ENCODE measurements at regions not wholly inside any gene's neighbourhood (a gene's known extent, or its start where the extent isn't known, plus 50 kb on each side); places are given as distances from the start of the nearest gene placed in this dataset.
"Not testable (repeated sequence)": the region's sequence is repeated elsewhere in the genome, so short reads cannot be mapped to it uniquely, and the experiment has no call there.

GRCh38 chr2:52070665-52071064, 1038.7 kb upstream of the NRXN1 start:
- H3K27me3 Mint-ChIP-seq, result no peaks in the 10 kb centered on the region
- H3K9me3 Mint-ChIP-seq, result peaks cover 8% of the 10 kb centered on the region
- no peak overlapping the region for H3K27ac Mint-ChIP-seq
- H3K4me3 Mint-ChIP-seq, result no peak overlapping the region
- DNase-seq, result no peak
- H3K4me1 Mint-ChIP-seq (ENCODE audit: low read depth), result no peaks in the 10 kb centered on the region
- no peaks in the 10 kb centered on the region for H3K36me3 Mint-ChIP-seq (ENCODE audit: low read depth)

GRCh38 chr2:52064234-52064633, 1032.3 kb upstream of the NRXN1 start:
- H3K4me1 Mint-ChIP-seq (ENCODE audit: low read depth), result no peaks in the 10 kb centered on the region
- H3K27ac Mint-ChIP-seq, result no peak overlapping the region
- H3K4me3 Mint-ChIP-seq, result no peak overlapping the region
- H3K27me3 Mint-ChIP-seq, result no peaks in the 10 kb centered on the region
- H3K9me3 Mint-ChIP-seq, result peaks cover 16% of the 10 kb centered on the region
- no peak for DNase-seq
- no peaks in the 10 kb centered on the region for H3K36me3 Mint-ChIP-seq (ENCODE audit: low read depth)

- Mint-ChIP-seq H3K27me3 (no peaks in the 10 kb centered on the region), H3K27ac (no peak overlapping the region), H3K4me1 (ENCODE audit: low read depth) (no peaks in the 10 kb centered on the region), H3K36me3 (ENCODE audit: low read depth) (no peaks in the 10 kb centered on the region), H3K4me3 (no peak overlapping the region), H3K9me3 (peaks cover 24% of the 10 kb centered on the region)
- DNase-seq, result no peak
These were observed 1022.9 kb upstream of the NRXN1 start for GRCh38 chr2:52054824-52055223.

- no peaks in the 10 kb centered on the region for H3K36me3 Mint-ChIP-seq (ENCODE audit: low read depth)
- no peak overlapping the region for H3K27ac Mint-ChIP-seq
- no peaks in the 10 kb centered on the region for H3K27me3 Mint-ChIP-seq
- H3K4me1 Mint-ChIP-seq (ENCODE audit: low read depth), result no peaks in the 10 kb centered on the region
- peaks cover 8% of the 10 kb centered on the region for H3K9me3 Mint-ChIP-seq
- DNase-seq, result no peak
- no peak overlapping the region for H3K4me3 Mint-ChIP-seq
These were observed 1004.9 kb upstream of the NRXN1 start for GRCh38 chr2:52036853-52037252.

GRCh38 chr2:52036024-52036423, 1004.1 kb upstream of the NRXN1 start:
- H3K4me1 Mint-ChIP-seq (ENCODE audit: low read depth), result no peaks in the 10 kb centered on the region
- peaks cover 11% of the 10 kb centered on the region for H3K9me3 Mint-ChIP-seq
- no peaks in the 10 kb centered on the region for H3K36me3 Mint-ChIP-seq (ENCODE audit: low read depth)
- H3K27ac Mint-ChIP-seq, result no peak overlapping the region
- DNase-seq, result no peak
- no peak overlapping the region for H3K4me3 Mint-ChIP-seq
- no peaks in the 10 kb centered on the region for H3K27me3 Mint-ChIP-seq

- Mint-ChIP-seq H3K27ac (no peak overlapping the region), H3K9me3 (peaks cover 16% of the 10 kb centered on the region), H3K36me3 (ENCODE audit: low read depth) (no peaks in the 10 kb centered on the region), H3K4me1 (ENCODE audit: low read depth) (no peaks in the 10 kb centered on the region), H3K27me3 (no peaks in the 10 kb centered on the region), H3K4me3 (no peak overlapping the region)
- DNase-seq, result no peak
These were observed 1003.5 kb upstream of the NRXN1 start for GRCh38 chr2:52035391-52035790.

GRCh38 chr2:52034706-52035105, 1002.8 kb upstream of the NRXN1 start:
- H3K27ac Mint-ChIP-seq, result no peak overlapping the region
- H3K4me1 Mint-ChIP-seq (ENCODE audit: low read depth), result no peaks in the 10 kb centered on the region
- peaks cover 18% of the 10 kb centered on the region for H3K9me3 Mint-ChIP-seq
- DNase-seq, result no peak
- H3K36me3 Mint-ChIP-seq (ENCODE audit: low read depth), result no peaks in the 10 kb centered on the region
- H3K4me3 Mint-ChIP-seq, result no peak overlapping the region
- no peaks in the 10 kb centered on the region for H3K27me3 Mint-ChIP-seq

- H3K9me3 Mint-ChIP-seq, result peaks cover 18% of the 10 kb centered on the region
- H3K4me3 Mint-ChIP-seq, result no peak overlapping the region
- no peaks in the 10 kb centered on the region for H3K4me1 Mint-ChIP-seq (ENCODE audit: low read depth)
- no peak for DNase-seq
- H3K27me3 Mint-ChIP-seq, result no peaks in the 10 kb centered on the region
- H3K36me3 Mint-ChIP-seq (ENCODE audit: low read depth), result no peaks in the 10 kb centered on the region
- no peak overlapping the region for H3K27ac Mint-ChIP-seq
These were observed 990.1 kb upstream of the NRXN1 start for GRCh38 chr2:52022006-52022405.

GRCh38 chr2:52017646-52018235, 985.8 kb upstream of the NRXN1 start:
- peaks cover 25% of the 10 kb centered on the region for H3K9me3 Mint-ChIP-seq
- H3K4me3 Mint-ChIP-seq, result no peak overlapping the region
- H3K36me3 Mint-ChIP-seq (ENCODE audit: low read depth), result no peaks in the 10 kb centered on the region
- no peaks in the 10 kb centered on the region for H3K27me3 Mint-ChIP-seq
- DNase-seq, result no peak
- H3K27ac Mint-ChIP-seq, result no peak overlapping the region
- no peaks in the 10 kb centered on the region for H3K4me1 Mint-ChIP-seq (ENCODE audit: low read depth)

- H3K27me3 Mint-ChIP-seq; H3K4me1 Mint-ChIP-seq (ENCODE audit: low read depth); H3K27ac Mint-ChIP-seq; DNase-seq; H3K36me3 Mint-ChIP-seq (ENCODE audit: low read depth); H3K4me3 Mint-ChIP-seq: not testable (repeated sequence)
- peaks cover 21% of the 10 kb centered on the region for H3K9me3 Mint-ChIP-seq
These were observed 975.0 kb upstream of the NRXN1 start for GRCh38 chr2:52006821-52007366.

GRCh38 chr2:52000151-52000855, 968.4 kb upstream of the NRXN1 start:
- no peak overlapping the region for H3K4me3 Mint-ChIP-seq
- peaks cover 26% of the 10 kb centered on the region for H3K9me3 Mint-ChIP-seq
- H3K4me1 Mint-ChIP-seq (ENCODE audit: low read depth), result no peaks in the 10 kb centered on the region
- H3K27ac Mint-ChIP-seq, result no peak overlapping the region
- no peak for DNase-seq
- no peaks in the 10 kb centered on the region for H3K27me3 Mint-ChIP-seq
- H3K36me3 Mint-ChIP-seq (ENCODE audit: low read depth), result no peaks in the 10 kb centered on the region

GRCh38 chr2:51998890-51999289, 967.0 kb upstream of the NRXN1 start:
- no peak overlapping the region for H3K27ac Mint-ChIP-seq
- H3K27me3 Mint-ChIP-seq, result no peaks in the 10 kb centered on the region
- H3K4me1 Mint-ChIP-seq (ENCODE audit: low read depth), result no peaks in the 10 kb centered on the region
- DNase-seq, result no peak
- H3K9me3 Mint-ChIP-seq, result peaks cover 29% of the 10 kb centered on the region
- H3K36me3 Mint-ChIP-seq (ENCODE audit: low read depth), result no peaks in the 10 kb centered on the region
- H3K4me3 Mint-ChIP-seq, result no peak overlapping the region

- peaks cover 33% of the 10 kb centered on the region for H3K9me3 Mint-ChIP-seq
- DNase-seq, result no peak
These were observed 965.6 kb upstream of the NRXN1 start for GRCh38 chr2:51997571-51997970.

GRCh38 chr2:51995293-51995692, 963.4 kb upstream of the NRXN1 start:
- H3K27ac Mint-ChIP-seq, result no peak overlapping the region
- H3K36me3 Mint-ChIP-seq (ENCODE audit: low read depth), result no peaks in the 10 kb centered on the region
- H3K27me3 Mint-ChIP-seq, result no peaks in the 10 kb centered on the region
- no peak overlapping the region for H3K4me3 Mint-ChIP-seq
- DNase-seq, result no peak
- H3K4me1 Mint-ChIP-seq (ENCODE audit: low read depth), result no peaks in the 10 kb centered on the region
- peaks cover 21% of the 10 kb centered on the region for H3K9me3 Mint-ChIP-seq

More at GRCh38 chr2:51997571-51997970, 965.6 kb upstream of the NRXN1 start:
- H3K27me3 Mint-ChIP-seq, result no peaks in the 10 kb centered on the region
- no peak overlapping the region for H3K4me3 Mint-ChIP-seq
- H3K27ac Mint-ChIP-seq, result no peak overlapping the region
- H3K36me3 Mint-ChIP-seq (ENCODE audit: low read depth), result no peaks in the 10 kb centered on the region
- H3K4me1 Mint-ChIP-seq (ENCODE audit: low read depth), result no peaks in the 10 kb centered on the region

- Mint-ChIP-seq H3K4me1 (ENCODE audit: low read depth) (no peaks in the 10 kb centered on the region), H3K4me3 (no peak overlapping the region), H3K27me3 (no peaks in the 10 kb centered on the region), H3K36me3 (ENCODE audit: low read depth) (no peaks in the 10 kb centered on the region), H3K9me3 (peaks cover 23% of the 10 kb centered on the region), H3K27ac (no peak overlapping the region)
- DNase-seq, result no peak
These were observed 962.3 kb upstream of the NRXN1 start for GRCh38 chr2:51994123-51994763.
